ENCODE measurements at regions not wholly inside any gene's neighbourhood (a gene's known extent, or its start where the extent isn't known, plus 50 kb on each side); places are given as distances from the start of the nearest gene placed in this dataset.
"Not testable (repeated sequence)": the region's sequence is repeated elsewhere in the genome, so short reads cannot be mapped to it uniquely, and the experiment has no call there.

DNA sequence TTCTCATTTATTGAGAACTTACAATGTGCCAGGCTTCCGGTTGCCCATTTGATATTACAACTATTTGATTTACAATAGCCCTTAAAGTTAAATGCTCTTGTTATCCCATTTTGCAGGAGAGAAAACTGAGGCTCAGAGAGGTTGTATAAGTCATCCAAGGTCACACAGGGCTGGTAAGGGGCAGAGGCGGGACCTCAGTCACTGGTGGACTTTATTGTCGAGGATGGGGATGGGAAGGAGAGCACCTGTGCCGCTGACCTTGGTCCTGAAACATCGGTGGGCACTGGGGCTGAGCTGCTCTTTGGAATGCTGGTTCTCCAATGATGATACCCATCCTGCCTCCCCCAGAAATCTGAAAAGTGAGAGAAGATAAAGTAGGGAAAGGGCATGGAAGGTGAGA lies 265.4 kb downstream of the MIAT start:
- ATAC-seq = no peak
- Mint-ChIP-seq H3K9me3 (no peaks in the 10 kb centered on the region), H3K27ac (no peak overlapping the region), H3K4me1 (no peaks in the 10 kb centered on the region), H3K4me3 (no peak overlapping the region), H3K36me3 (no peaks in the 10 kb centered on the region)
- DNase-seq (ENCODE audit: low spot score in 2 of 2) = no peak

DNA sequence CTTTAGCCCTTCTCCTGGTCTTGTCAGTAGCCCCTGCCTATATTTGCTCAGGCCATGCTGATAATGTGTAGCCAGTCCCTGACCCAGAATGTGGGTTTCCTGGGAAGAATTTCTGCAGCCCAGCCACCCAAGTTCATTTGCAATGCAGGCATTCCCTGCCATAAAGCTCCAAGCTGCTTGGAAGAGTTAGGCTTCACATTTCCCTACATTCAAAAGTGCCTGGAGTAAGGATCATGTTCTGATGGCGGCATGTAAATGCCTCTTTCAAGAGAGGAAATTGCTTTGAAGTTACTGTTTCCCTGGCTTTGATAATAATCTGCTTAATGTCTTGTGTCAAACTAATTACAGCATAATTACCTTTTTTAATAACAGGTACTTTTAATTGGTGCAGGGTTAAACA lies 266.1 kb downstream of the MIAT start:
- Mint-ChIP-seq H3K9me3 (no peaks in the 10 kb centered on the region), H3K4me3 (no peak overlapping the region), H3K4me1 (no peaks in the 10 kb centered on the region), H3K36me3 (no peaks in the 10 kb centered on the region), H3K27ac (no peak overlapping the region)
- ATAC-seq = no peak
- no peak for DNase-seq (ENCODE audit: low spot score in 2 of 2)

DNA sequence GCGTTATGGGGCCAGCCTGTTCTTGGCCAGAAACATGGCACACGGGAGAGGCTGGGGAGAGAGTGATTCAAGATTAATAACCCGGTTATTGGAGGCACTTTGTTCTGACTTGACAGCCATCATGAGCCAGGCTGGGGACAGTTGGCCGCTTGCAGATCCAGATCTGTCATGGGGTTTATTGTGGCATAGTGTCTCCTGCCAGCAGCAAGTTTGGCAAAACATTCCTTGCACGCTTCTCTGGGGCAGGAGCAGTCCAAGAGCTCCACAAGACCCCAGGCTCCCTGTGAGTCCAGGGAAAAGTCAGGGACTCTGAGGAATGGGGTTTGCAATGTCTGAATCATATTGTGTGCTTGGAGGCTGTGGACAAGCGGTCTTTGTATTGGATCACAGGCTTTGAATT lies 270.4 kb downstream of the MIAT start:
- Mint-ChIP-seq H3K27ac (no peak overlapping the region), H3K36me3 (no peaks in the 10 kb centered on the region), H3K4me3 (no peak overlapping the region), H3K9me3 (no peaks in the 10 kb centered on the region), H3K4me1 (no peaks in the 10 kb centered on the region)
- no peak for DNase-seq (ENCODE audit: low spot score in 2 of 2)
- no peak for ATAC-seq

DNA sequence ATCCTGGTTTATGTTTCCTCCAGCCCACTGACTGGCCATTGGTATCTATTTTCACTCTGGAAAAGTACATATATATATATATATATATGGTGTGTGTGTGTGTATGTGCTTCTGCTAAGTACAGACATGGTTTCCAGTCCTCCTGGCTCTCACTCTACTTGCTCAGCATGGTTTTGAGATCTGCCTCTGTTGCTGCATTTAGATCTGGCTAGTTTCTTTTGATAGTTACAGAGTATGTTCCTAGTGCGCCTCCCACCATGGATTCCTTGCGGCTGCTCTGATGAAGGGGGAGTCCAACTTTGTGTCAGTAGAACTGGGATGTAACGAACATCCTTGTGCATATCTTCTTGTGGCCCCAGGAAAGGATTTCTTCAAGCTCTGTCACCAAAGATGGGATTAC lies 274.1 kb downstream of the MIAT start:
- Mint-ChIP-seq H3K4me1 (no peaks in the 10 kb centered on the region), H3K27ac (no peak overlapping the region), H3K36me3 (no peaks in the 10 kb centered on the region), H3K4me3 (no peak overlapping the region), H3K9me3 (no peaks in the 10 kb centered on the region)
- ATAC-seq (no peak), DNase-seq (ENCODE audit: low spot score in 2 of 2) (no peak)

DNA sequence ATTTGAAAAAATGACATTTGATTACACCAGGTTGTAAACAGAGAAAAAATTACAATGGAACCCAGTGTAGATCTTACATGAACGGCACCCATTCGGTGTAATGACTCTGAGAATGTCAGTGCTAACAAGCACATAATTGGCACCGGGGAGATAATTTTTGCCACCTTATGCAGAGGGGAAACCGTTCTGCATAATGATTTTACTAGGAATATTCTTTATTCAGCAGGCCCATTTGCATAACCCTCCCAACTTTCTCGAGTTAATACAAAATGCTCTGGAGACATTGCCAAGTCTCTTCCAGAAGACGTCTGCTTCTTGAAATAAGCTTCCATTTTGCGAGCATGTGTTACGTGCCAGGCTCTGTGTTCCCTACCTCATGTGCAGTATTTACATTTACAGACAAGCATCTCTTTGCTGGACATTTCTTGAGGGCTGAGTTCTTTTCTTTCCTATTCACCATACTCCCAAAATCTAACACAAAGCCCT lies 275.8 kb downstream of the MIAT start:
- H3K9me3 Mint-ChIP-seq = peaks cover 3% of the 10 kb centered on the region
- no peaks in the 10 kb centered on the region for H3K36me3 Mint-ChIP-seq
- H3K27ac Mint-ChIP-seq = no peak overlapping the region
- ATAC-seq = no peak
- H3K4me3 Mint-ChIP-seq = no peak overlapping the region
- H3K4me1 Mint-ChIP-seq = no peaks in the 10 kb centered on the region
- no peak for DNase-seq (ENCODE audit: low spot score in 2 of 2)

DNA sequence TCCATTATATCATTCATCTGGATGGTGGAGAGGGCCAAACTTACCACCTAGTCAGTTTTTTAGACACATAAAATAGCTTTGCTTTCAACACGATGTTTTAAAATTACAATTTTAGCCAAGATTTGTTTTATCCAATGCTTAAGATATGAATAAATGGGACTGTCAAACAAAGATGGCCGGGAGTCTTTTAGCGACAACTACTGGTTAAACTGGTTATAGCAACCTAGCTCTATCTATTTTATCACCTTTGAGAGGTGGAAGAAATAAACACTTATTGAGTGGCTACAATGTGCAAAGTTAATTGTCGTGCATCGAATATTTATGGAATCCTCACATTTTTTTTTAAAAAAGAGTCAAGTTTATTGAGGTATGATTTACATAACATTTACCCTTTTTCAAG lies 279.8 kb downstream of the MIAT start:
- DNase-seq (ENCODE audit: low spot score in 2 of 2) (no peak), ATAC-seq (no peak)
- Mint-ChIP-seq H3K4me3 (no peak overlapping the region), H3K27ac (no peak overlapping the region), H3K9me3 (peaks cover 3% of the 10 kb centered on the region), H3K4me1 (no peaks in the 10 kb centered on the region), H3K36me3 (no peaks in the 10 kb centered on the region)

DNA sequence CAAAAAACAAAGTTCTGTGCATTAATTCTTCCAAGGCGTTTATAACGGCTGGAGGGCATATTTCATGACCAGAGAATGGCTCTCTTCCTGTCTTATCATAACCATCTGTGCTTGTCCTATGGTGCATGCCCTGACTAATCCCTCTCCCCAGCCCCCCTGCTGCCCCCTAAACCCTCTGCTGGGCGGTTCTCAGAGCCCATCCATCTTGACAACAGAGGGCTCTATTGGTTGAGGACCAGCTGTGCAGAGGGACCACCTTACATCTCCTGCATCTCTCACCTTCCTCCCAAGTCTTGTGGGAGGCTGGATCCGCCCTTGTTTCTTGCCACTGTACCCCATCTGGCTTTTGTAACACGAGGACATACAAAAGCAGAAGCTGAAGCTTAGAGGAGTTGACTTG lies 282.1 kb downstream of the MIAT start:
- Mint-ChIP-seq H3K4me1 (no peaks in the 10 kb centered on the region), H3K4me3 (no peak overlapping the region), H3K9me3 (peaks cover 3% of the 10 kb centered on the region), H3K27ac (no peak overlapping the region), H3K36me3 (no peaks in the 10 kb centered on the region)
- DNase-seq (ENCODE audit: low spot score in 2 of 2) (no peak), ATAC-seq (no peak)

DNA sequence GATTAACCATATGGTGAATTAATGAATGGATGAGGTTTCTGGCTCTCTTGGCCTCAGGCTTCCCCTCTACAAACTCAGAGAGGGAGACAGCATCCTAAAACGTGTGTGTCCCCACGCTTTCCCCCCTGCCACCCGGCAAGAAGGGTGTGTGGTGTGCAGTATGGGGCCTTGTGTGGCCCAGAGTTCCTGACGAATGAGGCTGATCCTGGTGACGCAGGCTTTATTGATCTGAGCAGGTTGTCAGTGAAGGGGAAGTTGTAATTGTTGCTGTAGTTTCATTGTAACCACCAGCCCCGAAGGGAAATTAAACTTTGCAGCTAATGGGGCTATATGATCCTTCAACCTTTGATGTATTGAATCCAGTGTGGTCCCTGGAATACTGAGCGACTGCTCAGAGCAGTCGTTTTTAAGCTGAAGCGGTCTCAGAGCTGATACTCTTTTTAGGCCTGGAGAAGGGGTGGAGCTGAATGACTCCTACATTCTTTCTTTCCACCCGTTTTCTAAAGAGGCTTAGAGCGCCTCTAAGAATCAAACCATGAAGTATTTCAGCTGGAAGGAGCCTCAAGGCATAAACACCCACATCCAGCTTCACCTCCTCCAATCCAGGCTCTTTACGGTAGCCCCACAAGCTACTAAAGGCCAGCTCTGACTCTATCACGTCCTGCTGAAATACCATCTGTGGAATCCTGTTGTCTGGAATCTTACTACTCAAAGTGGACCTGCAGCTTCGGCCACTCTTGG lies 284.7 kb downstream of the MIAT start:
- ATAC-seq (no peak), DNase-seq (ENCODE audit: low spot score in 2 of 2) (no peak)
- Mint-ChIP-seq H3K27ac (no peak overlapping the region), H3K4me3 (no peak overlapping the region), H3K36me3 (no peaks in the 10 kb centered on the region), H3K4me1 (no peaks in the 10 kb centered on the region), H3K9me3 (peaks cover 3% of the 10 kb centered on the region)

DNA sequence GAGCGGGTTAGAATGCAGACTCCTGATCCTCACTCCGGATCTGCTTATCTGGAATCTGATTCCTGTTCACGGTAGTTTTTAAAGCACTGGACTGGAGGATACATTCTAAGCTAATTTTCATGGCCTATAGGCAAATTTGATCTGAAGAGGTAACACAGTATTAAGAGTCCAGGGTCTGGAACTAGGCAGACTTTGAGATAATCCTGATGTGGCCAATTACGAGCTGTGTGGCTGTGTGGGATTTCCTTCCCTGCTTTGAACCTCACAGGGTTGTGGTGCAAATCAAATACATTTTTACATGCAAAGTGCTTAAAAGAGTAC lies 285.2 kb downstream of the MIAT start:
- ATAC-seq (no peak), DNase-seq (ENCODE audit: low spot score in 2 of 2) (no peak)
- Mint-ChIP-seq H3K36me3 (no peaks in the 10 kb centered on the region), H3K4me1 (no peaks in the 10 kb centered on the region), H3K4me3 (no peak overlapping the region), H3K9me3 (peaks cover 2% of the 10 kb centered on the region), H3K27ac (no peak overlapping the region)

DNA sequence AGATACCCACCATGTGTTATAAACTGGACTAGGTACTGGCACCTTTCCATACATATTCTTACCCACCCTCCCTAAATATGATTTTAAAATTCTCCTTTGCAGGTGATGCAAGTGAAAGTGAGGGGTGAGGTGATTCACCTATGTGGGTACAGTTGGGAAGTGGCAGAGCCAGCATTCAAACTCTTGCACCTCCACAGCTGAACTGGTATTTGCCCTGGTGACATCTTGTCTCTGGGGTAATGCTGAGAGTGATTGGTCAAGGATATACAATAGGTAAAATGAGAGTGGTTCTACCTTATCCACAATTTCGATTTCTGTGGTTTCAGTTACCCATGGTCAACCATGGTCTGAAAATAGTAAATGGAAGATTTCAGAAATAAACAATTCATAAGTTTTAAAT lies 288.2 kb downstream of the MIAT start:
- Mint-ChIP-seq H3K9me3 (no peaks in the 10 kb centered on the region), H3K4me3 (no peak overlapping the region), H3K36me3 (no peaks in the 10 kb centered on the region), H3K4me1 (no peaks in the 10 kb centered on the region), H3K27ac (no peak overlapping the region)
- DNase-seq (ENCODE audit: low spot score in 2 of 2) = no peak
- ATAC-seq = no peak

DNA sequence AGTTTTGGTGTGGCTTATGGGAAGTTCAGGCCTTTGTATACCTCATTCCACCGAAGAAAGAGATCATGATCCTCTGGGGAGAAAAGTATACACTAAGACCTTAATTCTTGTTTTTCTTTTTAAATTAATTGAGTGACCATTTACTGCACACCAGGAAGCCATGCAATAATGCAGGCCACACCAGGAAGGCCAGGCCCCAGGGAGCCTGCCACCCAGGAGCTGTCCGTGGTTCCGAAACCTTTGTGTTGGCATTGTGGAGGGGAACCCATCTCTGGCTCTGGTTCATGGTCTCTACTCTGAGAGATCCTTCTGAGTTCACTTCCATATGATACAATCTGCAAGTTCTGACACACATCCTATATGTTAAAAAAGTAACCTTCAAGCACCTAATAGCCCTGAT lies 291.8 kb downstream of the MIAT start:
- DNase-seq (ENCODE audit: low spot score in 2 of 2) = no peak
- Mint-ChIP-seq H3K27ac (no peak overlapping the region), H3K9me3 (no peaks in the 10 kb centered on the region), H3K36me3 (no peaks in the 10 kb centered on the region), H3K4me3 (no peak overlapping the region), H3K4me1 (no peaks in the 10 kb centered on the region)
- no peak for ATAC-seq

DNA sequence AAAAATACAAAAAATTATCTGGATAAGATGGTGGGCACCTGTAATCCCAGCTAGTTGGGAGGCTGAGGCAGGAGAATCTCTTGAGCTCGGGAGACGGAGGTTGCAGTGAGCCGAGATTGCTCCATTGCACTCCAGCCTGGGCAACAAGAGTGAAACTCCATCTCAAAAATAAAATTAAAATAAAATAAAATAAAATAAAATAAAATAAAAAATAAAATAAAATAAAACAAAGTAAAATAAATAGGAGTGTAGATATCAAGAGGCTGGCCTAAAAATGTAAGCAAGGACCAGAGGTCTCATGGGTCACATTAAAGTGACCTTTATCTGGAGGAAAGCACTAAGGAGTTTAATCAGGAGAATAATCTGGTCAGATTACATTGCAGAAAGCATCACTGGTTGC lies 293.8 kb downstream of the MIAT start:
- DNase-seq (ENCODE audit: low spot score in 2 of 2); H3K9me3 Mint-ChIP-seq; H3K27ac Mint-ChIP-seq; H3K36me3 Mint-ChIP-seq; H3K4me1 Mint-ChIP-seq; H3K4me3 Mint-ChIP-seq; ATAC-seq: not testable (repeated sequence)

DNA sequence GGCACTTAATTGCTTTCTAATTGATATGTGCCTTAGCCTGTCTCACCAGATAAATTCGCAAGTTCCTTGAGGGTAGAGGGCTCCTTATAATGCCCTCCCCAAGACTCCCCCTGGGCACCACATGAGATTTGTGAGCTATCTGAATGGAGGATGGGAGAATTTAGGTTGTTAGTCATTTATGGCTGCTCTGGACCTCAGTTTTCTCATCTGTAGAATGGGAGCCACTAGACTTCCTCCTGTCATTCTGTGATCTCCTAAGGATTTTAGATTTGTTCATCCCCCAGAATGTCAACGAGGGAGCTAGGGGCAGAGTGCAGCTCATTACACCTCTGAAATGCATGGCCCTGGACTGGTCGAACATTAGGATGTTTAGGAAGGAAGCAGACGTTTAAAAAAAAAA lies 294.6 kb downstream of the MIAT start:
- H3K36me3 Mint-ChIP-seq = no peaks in the 10 kb centered on the region
- H3K4me3 Mint-ChIP-seq = no peak overlapping the region
- H3K9me3 Mint-ChIP-seq = no peaks in the 10 kb centered on the region
- H3K4me1 Mint-ChIP-seq = no peaks in the 10 kb centered on the region
- no peak for DNase-seq (ENCODE audit: low spot score in 2 of 2)
- ATAC-seq = no peak
- H3K27ac Mint-ChIP-seq = no peak overlapping the region

DNA sequence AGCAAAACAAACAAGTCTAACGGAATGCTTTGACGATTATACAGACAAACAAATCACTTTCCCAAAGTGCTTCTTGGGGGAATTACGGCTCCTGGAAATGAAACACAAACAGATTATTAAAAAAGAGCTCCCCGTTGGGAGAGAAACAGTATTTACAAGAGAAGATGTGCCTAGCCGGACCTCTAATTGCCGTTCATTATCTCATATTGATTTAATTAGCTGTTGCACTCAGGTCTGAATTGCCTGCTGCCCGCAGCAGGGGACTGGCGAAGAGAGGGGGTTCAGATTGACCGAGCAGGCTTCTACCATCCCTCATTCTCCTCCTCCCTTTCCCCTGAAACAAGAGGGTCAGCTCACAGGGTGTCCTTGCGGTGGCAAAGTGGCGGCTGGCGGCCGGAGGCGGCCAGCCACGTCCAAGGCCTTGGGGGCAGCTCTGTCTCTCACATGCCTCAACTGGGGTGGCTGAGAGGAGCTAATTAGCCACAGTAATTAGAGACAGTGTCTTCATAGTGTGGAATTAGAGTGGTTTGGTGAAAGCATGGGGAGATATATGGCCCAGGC lies 295.1 kb downstream of the MIAT start:
- Mint-ChIP-seq H3K9me3 (no peaks in the 10 kb centered on the region), H3K4me3 (no peak overlapping the region), H3K4me1 (no peaks in the 10 kb centered on the region), H3K36me3 (no peaks in the 10 kb centered on the region), H3K27ac (no peak overlapping the region)
- no peak for ATAC-seq
- no peak for DNase-seq (ENCODE audit: low spot score in 2 of 2)

DNA sequence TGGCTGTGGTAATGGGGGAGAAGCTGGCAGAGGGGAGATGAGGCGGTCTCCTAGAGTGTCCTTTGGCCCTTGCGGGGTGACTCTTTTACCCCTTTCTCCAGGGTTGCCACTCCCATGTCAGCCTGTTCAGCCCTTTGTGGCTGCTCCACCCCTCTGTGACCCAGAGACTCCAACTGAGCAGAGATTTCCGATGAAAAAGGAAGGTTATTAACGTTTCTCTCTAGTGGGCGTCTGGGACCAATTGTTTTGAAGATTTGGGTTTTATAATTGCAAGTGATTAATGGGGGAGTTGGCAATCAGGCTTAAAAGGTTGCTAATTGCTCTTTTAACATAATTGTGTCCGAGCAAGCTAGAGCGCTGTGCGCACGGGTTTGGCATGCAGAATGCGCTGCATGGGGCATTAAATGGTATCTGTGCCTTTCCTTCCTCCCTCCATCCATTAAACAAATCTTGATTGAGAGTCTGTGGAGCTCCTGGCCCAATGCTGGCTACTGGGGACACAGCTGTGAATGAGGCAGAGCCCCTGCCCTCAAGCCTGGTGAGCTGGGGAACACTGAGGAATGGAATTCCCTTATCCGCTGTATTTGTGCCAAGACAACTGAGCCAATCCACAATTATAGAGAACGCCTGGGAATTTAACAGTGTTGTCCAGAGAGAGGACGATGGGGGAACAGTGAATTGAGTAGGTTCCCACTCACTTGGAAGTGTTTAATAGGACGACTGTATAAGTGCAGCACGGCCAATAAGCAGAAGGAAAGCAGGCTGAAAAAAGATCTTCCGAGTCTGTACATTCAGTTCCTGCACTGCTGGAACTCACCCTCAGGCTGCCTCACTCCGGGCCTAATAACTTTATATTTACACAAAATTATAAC lies 295.9 kb downstream of the MIAT start:
- no peaks in the 10 kb centered on the region for H3K4me1 Mint-ChIP-seq
- no peak overlapping the region for H3K27ac Mint-ChIP-seq
- ATAC-seq = no peak
- no peak overlapping the region for H3K4me3 Mint-ChIP-seq
- H3K36me3 Mint-ChIP-seq = no peaks in the 10 kb centered on the region
- H3K9me3 Mint-ChIP-seq = no peaks in the 10 kb centered on the region
- no peak for DNase-seq (ENCODE audit: low spot score in 2 of 2)

DNA sequence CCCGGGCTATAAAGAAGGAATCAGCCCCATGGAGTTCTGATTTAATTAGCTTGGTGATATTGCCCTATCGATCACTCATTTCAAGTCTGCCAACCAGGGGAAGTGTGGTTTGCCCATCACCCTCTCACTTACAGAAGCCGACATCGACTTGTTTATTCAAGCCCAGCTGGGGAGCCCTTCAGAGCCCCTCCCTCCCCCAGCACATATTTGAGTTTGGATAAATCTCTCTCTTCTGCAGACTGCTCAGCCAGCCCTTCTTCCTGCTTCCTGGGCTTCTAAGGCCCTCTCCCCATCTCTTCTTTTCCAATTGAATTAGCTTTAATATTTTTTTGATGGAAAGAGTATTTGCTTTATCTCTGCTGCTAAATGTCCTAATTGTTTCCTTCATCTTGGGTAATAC lies 299.0 kb downstream of the MIAT start:
- Mint-ChIP-seq H3K4me3 (no peak overlapping the region), H3K36me3 (no peaks in the 10 kb centered on the region), H3K9me3 (no peaks in the 10 kb centered on the region), H3K27ac (no peak overlapping the region), H3K4me1 (no peaks in the 10 kb centered on the region)
- ATAC-seq (no peak), DNase-seq (ENCODE audit: low spot score in 2 of 2) (no peak)
